ENCODE measurements at regions not wholly inside any gene's neighbourhood (a gene's known extent, or its start where the extent isn't known, plus 50 kb on each side); places are given as distances from the start of the nearest gene placed in this dataset.

DNA sequence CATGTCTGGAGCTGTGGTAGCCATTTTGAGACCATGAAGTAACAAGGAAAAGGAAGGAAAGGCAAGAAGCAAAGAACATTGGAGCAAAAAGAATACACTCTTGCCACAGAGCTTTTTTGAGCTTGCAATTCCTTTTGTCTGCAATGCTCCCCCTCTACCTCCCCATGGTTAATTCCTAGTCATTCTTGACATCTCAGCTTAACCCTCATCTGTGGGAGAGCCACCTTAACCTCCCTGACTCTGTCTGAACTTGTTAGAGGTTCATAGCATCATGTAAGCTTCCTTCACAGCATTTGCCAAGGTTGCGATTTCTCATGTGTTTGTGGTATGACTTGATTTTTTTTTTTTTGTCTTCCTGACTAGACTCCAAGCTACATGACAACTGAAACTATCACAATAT is 564.1 kb upstream of the PLXNA2 start:
- POLR2A ChIA-PET = no interaction called here
- CTCF ChIA-PET = no interaction called here

DNA sequence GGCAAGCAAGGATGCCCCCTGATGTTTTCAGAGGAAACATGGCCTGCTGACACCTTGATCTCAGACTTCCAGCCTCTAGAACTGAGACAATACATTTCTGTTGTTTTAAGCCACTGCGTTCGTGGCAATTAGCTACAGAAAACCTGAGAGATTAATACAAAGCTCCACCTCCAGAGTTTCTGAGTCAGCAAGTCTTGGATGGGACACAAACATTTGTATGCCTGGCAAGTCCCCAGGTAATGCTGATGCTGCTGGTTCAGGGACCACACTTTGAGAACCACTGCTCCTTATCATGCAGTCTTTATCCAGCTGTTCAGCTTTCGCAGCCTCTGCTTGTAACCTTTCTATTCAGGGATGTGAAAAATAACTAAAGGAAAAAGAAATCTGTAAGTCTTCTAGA is 565.7 kb upstream of the PLXNA2 start:
- ChIA-PET CTCF (no interaction called here), POLR2A (no interaction called here)

DNA sequence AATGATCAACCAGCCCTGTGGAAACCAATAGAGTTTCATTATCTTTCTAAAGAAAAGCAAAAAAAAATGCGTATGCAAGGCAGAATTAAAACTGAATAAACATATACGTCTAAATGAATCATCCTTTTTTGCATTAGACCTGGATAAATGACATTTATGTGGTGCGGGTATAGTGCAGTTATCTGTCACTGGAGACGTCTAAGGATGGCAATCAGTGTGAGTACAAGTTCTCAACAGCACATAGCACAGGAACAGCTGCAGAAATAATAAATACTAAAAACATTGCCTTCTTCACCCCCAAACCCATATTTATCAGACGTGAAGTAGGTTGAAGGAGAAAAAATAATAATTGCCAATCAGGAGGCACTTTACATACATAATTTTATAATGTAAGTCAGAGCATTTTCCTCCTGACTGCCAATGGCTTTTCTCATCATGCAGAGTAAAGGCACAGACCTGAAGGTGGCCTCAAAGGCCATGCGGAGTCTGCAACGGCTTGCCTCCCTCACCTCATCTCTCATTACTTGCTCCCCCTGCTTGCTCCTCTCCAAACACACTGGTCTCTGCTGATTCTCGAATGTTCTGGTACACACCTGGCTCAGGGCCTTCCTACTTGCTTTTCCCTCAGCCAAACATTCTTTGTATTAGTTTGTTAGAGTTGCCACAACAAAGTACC is 574.7 kb upstream of the PLXNA2 start:
- POLR2A ChIA-PET = no interaction called here
- CTCF ChIA-PET = no interaction called here

DNA sequence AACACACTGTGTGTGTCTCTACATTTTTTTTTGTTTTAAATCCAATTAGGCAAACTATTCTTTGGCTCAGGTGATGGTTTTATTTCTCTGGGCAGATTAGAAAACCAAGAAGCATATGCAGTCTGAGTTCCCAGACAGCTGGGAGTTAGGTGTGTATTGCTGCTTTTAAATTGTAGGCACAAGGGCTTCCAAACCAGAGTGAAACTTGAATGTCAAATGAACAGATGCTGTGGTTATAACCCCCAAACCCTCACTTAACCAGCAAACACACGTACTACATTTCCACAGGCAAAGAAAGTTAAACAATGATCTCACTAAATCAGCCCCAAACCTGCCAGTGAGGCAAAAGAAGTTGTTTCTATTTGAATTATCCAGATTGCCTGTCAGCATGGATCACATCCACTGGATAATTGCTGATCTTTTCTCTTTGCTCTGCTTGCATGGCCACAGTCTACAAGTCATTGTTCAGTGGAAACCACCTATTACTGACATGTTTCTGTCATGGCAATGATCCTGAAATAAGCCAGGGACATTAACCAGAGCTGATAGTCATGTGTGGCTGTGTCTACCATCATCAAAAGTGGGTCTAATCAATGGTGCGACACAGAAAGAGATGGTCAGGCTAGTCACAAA is 576.5 kb upstream of the PLXNA2 start:
- ChIA-PET CTCF (no interaction called here), POLR2A (no interaction called here)

DNA sequence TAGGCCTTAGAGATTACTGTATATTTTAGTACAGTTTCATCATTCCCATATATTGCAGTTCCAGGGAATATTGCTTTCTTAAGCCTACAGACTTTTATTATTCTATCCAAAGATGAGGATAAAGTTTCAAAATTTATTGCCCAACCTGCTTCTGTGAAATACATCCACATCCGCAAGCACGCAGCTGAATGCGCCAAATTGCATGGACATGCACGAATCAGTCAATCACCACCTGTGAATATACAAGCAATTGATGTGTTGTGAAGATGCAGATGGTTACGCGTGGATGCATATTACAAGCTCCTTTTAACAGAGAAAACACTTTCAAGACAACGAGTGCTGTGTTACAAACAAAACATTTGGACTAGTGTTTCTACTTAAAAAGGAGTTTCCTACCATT is 577.8 kb upstream of the PLXNA2 start:
- CTCF ChIA-PET = no interaction called here
- POLR2A ChIA-PET = no interaction called here

DNA sequence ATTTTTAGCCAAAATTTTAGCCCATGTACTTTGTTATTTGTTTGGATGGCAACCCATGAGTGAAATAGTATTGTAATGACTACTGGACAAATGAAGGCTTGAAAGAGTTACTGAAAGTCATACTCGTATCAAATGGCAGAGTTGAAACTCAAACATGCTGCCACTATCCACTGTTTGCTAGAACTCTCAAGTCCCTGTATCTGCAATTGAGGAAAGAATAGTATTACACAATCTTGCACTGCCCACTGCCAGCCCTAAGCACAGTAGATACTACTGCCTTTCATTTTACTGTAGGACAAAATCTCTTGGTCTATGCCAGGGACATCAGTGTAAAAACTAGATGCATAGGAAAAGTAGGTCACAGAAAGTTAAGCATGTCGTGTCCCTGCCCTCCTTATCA is 581.1 kb upstream of the PLXNA2 start:
- ChIA-PET CTCF (no interaction called here), POLR2A (no interaction called here)

DNA sequence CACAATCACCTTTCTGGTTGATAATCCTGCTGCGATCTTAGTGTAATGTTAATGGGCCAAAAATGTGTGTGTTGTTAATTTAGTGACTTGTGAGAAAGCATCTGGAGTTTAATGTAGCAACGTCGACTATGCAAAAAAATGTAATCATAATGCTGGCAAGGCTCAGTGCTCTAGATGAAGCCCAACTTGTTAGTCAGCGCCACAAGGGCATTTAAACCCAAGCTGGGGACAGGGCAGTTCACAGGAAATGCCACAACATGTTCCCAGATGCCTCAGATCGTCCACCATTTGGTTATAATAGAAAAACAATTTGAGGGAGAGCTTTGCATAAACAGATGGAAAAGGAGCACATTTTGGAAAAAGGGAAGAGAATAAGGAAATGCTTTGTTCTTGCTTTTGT is 585.4 kb upstream of the PLXNA2 start:
- ChIA-PET CTCF (no interaction called here), POLR2A (no interaction called here)

DNA sequence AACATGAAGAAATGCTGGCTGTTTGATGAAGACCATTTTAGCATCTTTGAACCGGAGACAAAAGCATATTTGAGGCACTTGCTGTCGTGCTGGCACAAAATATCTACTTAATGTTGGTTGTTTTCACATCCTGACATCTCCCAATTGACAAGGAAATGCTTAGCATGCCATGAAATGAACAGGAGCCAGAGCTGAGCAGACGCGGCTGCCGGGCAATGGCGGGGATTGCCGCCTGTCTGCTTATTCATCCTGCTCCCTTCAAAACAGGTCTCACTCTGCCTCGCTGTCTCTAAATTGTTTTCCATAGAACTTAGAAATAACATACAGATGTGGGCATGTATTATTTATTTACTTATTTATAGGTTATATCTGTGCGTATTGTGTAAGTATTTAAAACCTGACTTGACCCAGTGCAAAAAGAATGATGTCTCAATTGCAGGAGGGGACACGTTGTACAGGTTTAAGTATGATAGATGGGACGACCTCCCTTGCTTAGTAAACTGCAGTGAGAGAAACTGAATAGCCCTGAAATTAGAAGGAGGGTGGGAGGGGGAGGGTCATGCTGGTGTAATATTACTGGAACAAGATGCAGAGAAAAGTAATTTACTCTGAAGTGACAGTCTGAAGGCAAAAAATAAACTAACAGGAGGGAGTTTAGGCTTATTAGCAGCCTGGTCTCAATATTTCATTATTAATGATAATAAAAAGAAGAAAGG is 590.4 kb upstream of the PLXNA2 start:
- ChIA-PET CTCF (no interaction called here), POLR2A (no interaction called here)

DNA sequence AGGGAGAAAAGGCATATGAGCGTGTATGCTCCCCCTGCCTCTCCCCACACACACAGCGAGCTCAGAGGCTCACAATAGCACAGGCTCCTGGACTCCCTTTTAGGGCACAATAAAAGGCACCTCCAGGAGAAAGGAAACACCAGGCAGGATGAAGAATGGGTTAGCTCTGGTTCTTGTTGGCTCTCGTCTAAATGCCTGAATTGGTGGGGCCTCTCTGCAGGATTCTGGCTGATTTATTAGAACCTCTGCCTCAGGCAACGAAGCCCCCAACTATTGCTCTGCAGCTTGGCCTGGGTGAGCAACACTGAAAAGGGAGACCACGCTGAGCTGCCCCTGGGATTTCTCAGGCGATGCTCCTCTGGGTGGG is 590.9 kb upstream of the PLXNA2 start:
- POLR2A ChIA-PET = no interaction called here
- CTCF ChIA-PET = interaction anchor here (0.6 kb wide), 1 partner anchor 604 kb away, joined by 5 read pairs; no protein-coding TSS in a partner anchor

DNA sequence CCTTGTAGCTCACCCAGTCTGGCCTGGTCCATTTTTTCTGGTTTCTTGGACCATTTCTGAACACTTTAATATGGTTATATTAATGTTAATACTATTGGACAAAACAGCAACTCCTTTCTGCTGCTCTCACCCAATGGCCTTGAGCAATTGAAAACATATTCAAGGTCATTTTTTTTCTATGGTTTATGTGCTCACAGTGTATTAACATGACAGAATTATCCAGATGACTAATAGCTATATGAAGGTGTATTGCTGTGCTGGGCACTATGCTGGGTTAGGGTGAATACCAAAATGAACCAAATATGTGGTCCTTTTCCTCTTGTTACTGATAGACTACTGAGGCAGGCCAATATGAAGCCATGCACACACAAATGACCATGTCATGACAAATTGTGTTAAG is 591.6 kb upstream of the PLXNA2 start:
- ChIA-PET POLR2A (no interaction called here), CTCF (interaction anchor here (0.6 kb wide), 1 partner anchor 603 kb away, joined by 5 read pairs; no protein-coding TSS in a partner anchor)

DNA sequence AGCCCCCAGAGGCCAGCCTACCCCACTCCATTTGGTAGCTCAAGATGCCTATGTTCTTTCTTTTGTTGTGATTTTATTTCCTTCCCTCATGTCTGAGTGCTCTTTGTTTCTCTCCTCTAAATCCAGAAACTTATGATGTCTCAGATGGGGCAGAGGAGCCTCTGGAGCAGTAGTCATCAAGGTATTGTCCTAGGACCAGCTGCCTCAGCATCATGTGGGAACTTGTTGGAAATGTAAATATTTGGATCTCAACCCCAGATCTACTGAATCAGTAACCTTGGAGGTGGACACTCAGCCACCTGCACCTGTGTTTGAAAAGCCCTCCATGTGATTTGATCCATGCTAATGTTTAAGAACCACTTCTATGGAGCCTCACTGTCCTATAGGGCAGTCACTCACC is 593.1 kb upstream of the PLXNA2 start:
- POLR2A ChIA-PET = no interaction called here
- CTCF ChIA-PET = no interaction called here

DNA sequence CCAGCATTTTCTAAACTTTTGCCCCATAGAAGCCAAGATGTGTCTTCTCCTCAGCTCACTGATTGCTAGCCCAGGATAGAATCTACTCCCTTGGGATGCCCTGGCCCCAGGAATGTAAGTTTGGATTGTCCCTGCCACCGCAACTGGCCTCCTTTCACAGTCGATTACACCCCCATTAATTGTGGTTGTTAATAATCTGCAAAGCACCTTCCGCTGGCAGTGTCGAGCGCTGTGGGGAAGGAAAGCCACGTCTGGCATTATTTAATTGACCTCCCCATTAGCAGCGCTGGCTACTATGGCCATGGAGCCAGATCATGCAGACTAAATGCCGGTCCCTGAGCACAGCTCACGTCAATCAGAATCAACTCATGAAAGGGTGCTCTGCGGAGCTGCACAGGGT is 597.3 kb upstream of the PLXNA2 start:
- CTCF ChIA-PET = no interaction called here
- POLR2A ChIA-PET = no interaction called here

DNA sequence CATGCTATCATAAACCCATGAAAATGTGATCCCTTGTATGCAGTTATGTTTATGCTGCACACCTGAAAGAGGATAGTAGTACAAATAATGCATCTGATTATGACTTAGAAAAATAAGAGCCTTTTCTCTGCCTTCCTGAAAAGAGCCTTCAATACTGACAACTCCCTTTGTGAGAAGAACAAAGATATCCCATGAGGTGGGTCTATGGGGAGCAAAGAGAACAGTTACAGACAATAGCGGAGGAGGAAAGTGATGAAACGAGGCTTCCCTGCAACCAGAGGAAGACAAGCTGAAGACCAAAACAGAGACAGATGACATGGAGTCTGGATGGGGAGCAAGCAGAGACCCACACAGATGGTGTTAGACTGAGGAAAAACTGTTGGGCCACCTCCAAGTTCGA is 598.3 kb upstream of the PLXNA2 start:
- POLR2A ChIA-PET = no interaction called here
- CTCF ChIA-PET = no interaction called here

DNA sequence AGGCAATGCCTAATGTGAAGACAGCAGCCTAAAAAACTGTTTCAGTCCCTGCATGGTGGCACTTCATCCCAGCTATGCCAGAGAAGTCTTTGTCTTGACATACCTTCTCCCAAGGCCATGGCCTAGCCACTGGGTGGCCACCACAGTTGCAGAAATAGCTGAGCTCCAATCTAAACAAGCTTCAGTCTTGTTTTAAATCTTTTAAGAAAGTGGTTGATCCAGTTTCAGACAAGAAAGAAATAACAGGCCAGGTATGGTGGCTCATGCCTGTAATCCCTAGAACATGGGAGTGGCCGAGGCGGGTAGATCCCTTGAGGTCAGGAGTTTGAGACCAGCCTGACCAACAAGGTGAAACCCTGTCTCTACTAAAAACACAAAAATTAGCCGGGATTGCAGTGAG is 600.0 kb upstream of the PLXNA2 start:
- CTCF ChIA-PET = no interaction called here
- POLR2A ChIA-PET = no interaction called here

DNA sequence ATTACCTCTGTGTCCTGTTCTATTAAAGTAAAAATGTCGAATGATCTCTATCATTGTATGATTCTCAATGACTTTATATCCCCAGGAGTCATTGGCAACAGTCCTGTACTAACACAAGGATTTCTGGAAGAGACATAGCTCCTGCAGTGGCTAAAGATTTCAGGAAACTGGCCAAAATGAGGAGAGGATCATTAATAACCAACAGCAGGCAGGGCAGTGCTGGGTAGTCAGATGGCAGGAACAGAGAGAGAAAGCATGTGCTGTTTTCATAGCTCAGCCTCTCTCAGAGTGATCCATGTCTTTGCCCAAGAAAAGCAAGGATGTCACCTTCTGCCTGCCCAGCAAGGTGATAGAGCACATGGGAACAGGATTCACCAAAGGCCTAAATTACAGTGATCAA is 604.7 kb upstream of the PLXNA2 start:
- ChIA-PET POLR2A (no interaction called here), CTCF (no interaction called here)

DNA sequence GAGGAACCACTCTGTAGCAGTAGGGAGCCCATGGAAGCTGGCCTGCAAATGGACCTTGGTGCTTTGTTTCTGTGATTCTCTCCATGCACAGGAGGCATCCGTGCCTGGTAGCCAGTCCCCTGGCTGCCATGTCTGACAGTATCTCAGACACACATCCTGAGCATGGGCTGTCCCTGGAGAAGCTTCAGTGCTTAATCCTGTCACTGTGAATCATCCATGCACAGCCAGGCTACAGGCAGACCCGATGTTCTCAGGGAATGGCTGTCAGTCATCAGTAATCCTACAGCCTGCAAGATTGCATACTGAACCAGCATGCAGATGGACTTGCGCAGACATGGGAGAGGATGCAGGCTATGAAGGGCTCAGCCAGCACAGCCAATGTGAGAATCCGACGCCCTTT is 606.3 kb upstream of the PLXNA2 start:
- ChIA-PET POLR2A (no interaction called here), CTCF (no interaction called here)

DNA sequence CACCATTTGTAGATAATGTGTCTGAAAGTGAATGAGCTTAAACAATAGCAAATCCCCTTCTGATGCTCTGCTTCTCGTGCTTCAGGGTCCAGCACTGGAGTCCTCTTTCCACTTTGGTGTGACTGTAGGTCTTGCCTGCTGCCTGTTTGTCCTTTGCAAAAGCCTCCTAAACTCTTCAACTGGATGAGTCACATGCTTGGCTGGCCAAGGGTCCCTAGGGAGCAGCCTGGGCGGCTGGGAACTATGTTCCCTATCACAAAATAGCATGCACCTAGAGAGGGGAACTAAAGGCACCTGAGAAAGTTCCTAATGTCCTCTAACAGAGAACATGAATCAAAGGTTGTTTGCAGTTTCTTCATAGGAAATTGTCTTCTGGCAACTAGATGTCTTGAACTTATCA is 607.2 kb upstream of the PLXNA2 start:
- ChIA-PET POLR2A (no interaction called here), CTCF (no interaction called here)

DNA sequence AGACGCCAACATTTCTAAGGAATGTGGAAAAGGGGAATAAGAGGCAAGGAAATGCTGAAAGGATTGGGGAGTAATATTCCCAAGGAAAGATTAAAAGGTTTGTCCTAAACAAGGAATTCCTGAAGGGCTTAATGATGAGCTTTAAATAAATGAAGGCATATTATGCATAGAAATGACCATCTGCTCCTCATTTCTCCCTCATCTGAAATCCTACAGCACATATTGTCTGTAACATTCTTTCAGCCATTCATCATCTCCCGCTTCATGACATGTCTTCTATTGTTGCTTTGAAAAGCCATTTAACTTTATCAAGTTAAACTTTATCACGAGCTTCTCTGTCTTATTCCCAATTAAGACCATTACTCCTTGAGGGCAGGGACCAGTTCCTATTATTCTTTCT is 608.7 kb upstream of the PLXNA2 start:
- CTCF ChIA-PET = no interaction called here
- POLR2A ChIA-PET = no interaction called here

DNA sequence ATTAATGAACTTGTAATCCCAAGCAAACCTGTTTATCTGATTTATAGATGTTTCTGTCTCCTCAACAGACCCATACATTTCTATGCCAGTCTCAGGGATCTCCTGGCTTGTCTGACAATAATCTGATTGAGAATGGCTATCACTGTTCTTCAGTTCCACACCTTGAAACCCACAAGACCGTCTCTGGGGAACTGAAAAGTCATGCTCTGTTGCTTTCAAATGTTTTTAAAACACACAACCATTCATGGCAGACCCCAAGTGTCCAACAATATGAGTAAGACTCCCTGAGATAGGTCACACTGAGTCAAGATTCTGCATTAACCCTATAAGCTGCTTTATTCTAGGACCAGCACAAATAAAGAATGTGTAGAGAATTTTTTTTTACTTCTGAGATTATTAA is 611.2 kb upstream of the PLXNA2 start:
- ChIA-PET CTCF (no interaction called here), POLR2A (no interaction called here)

DNA sequence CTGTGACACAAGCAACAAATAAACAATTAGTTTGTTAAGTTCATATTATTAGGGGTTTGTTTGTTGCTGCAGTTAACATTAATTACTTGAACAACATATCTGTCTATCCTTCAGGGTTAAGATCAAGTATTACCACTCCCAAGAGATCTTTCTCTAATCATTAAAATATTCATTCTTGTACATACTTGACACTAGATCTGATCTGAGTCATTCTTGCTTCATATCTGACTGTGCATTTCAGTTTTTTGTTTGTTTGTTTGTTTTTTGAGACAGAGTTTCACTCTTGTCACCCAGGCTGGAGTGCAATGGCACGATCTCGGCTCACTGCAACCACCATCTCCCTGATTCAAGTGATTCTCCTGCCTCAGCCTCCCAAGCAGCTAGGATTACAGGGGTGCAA is 613.3 kb upstream of the PLXNA2 start:
- ChIA-PET POLR2A (no interaction called here), CTCF (no interaction called here)

DNA sequence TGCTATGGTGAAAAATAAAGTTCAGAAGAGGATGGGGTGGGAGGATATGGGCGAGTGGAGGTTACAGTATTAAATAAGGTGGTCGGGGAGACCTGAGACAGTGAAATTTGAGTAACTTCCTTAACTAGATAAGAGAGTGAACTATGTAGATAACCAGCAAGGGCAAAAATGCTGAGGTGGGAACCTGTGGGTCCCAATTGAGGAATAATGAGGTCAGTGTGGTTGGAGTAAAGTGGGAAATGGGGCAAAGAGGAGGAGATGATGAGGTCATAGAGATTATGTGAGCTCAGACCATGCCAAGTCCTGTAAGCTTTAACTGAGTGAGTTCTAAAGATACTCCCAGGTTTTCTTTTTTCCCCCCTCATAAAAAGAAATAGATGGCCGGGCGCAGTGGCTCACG is 614.6 kb upstream of the PLXNA2 start:
- ChIA-PET POLR2A (no interaction called here), CTCF (no interaction called here)

DNA sequence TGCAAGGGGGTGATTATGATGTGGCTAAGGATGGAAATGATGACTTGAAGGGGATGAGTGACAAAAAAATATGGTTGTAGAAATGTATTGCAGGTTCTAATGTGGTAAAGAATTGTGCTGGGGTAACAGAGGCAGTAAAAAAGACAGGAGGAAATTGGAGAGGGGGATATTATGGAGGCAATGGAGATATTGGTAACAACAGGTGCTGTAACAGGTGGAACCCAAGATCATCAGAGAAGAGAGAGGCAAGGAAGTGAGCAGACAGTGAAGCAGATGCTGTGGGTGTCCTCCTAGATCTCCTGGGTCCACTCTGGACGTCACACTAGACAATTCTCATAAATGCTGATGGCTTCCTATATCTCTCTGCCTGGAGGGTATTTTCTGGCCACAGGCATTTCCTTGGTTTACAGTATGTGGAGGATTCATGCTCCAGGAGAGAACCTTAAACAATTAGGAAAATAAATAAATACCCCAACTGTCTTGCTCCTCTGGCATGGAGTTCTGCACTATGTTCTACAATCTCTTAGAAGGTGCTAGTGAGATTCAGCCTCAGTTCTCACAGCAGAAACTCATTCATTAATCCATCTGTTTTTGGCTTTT is 620.3 kb upstream of the PLXNA2 start:
- CTCF ChIA-PET = no interaction called here
- POLR2A ChIA-PET = no interaction called here

Measured in activated CD8-positive, alpha-beta memory T cell treated with anti-CD3 and anti-CD28 coated beads for 36 hours (primary cell).